ENCODE measurements at regions not wholly inside any gene's neighbourhood (a gene's known extent, or its start where the extent isn't known, plus 50 kb on each side); places are given as distances from the start of the nearest gene placed in this dataset.
A peak's percentile ranks its signal among the peaks of the same experiment; 100 is the strongest.

- DNase-seq (ENCODE audit: low spot score), result no peak
These were observed 193.0 kb upstream of the ADAMTS16 start for GRCh38 chr5:4947106-4947505.

DNA sequence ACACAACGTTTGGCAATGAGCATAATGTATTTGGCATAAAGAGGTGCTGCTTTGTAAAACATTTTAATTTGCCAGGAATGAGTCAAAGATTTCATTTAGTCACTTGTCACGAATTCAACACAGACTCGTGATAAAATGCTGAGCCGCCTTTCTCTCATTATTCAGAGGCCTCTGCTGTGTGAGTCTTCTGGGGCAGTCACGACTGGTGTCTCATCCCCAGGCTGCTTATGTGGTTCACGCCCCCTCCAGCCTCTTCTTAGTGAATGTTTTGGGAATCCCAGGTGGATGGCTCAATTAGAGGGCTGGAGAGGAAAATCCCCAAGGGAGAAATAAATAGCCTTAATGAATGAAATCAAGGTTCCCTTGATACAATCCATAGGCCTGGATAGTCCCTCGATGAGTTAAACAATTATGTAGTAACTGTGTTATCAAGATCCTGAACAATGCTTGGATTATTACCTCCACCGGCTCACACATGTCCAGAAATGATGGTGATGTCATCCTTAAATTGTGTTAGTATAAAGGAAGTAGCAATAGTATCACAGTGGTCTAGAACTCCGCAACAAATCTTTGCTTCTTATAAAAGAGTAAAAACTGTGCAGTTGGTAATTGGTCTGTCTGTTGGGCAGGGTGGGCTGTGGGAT, 192.1 kb upstream of the ADAMTS16 start:
- no peak for DNase-seq (ENCODE audit: low spot score)

DNA sequence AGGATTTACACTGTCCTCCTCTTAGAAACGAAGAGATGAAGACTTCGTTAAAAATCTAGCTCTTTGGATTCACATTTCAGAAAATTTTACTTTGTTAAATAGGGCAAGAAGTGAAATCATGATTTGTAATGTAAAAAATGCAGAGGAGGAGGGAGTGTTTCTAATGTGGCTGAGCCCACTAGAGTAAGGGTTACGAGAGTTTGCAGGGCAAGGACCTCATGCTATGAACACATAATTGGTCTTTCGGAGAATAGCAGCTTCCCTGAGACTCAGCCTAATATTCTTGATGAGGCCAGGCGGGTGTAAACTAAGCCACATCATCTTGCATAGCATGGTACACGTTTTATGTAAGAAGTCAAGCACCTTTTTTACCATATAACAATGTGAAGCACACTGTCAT, 191.0 kb upstream of the ADAMTS16 start:
- DNase-seq (ENCODE audit: low spot score), result no peak

DNA sequence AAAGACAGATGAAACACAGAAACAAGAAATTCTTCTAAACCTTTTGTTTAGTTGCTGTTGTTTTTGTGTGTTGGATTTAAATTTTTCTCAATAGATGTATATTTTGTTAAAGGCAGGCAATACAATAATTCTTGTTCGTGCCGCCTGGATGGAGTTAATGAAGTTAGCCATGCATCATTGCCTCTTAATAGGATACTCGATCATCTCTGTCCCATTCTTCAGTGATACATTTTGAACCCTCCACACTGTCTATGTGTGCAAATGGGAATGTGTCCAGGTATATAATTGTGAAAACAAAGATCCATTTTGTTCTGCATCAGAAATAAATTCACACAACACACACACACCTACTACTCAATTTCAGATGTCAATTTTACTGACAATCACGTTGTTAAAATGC, 186.6 kb upstream of the ADAMTS16 start:
- no peak for DNase-seq (ENCODE audit: low spot score)

DNA sequence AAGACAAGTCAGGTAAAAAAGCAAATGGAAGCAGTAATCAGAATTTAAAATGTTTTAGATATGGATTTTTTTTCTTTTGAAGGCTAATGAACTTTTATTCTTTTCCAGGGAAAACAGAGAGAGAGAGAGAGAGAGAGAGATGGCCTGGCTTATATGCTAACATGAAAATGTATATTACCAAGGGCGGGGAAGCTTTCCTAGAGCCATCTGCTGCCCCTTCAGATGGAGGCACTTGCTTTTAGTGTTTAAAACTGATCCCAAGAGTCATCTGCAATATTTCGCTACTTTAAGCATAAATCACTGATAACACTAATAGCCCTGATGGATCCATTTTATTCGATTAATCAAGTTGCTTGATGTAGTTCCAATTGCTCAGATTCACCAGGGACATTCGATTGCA, 186.1 kb upstream of the ADAMTS16 start:
- no peak for DNase-seq (ENCODE audit: low spot score)

DNA sequence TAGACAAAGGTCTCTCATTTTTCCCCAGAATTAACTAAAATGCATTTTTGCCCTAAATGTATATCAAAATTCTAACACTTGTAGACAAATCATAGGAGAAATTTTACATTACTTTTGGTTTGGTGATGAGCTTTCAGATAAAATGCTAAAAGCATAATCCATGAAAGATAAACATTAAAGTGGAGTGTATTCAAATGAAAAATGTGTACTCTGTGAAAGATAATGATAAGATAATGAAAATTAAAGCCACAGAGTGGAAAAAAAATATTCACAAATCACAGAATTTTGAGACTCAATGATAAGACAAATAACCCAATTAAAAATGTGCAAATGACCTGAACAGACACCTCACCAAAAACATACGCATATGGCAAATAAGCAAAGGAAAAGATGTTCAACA, 176.9 kb upstream of the ADAMTS16 start:
- no peak for DNase-seq (ENCODE audit: low spot score)

- no peak for DNase-seq (ENCODE audit: low spot score)
These were observed 170.8 kb upstream of the ADAMTS16 start for GRCh38 chr5:4969351-4969750.

DNA sequence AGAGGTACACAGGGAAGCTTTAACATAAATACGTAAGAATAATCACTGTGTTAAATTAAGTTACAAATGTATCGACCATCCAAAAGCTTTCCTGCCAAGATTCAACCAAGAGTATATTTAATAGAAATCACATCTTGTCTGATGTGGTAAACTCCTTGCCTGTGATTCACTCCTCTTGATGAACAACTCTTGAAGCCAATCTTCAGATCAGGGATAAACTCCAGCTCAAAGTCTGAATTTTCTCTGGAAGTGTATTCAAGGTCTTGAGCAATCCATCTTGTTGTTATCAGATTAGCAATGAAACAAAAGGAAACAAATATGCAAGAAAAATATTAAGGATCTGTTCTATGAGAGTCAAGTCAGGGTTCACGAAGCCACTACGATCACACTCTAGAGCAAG, 170.0 kb upstream of the ADAMTS16 start:
- DNase-seq (ENCODE audit: low spot score), result no peak

DNA sequence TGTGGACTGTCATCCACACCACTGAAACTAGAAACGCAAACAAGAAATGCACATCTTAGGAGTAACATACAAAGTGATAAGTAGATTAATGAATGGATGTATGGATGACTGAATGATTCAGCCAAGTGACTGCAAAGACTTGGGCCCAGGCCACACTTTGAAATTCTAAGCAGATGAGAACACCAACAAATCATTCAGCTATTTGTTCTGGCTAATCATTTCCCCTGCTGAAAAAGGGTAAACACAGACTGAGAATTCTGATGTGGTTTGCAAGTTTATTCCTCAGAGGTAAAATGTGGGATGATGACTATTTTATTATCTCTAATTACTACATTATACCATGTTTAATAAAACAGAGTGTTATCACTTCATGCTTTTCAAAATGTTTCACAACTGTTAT, 163.2 kb upstream of the ADAMTS16 start:
- no peak for DNase-seq (ENCODE audit: low spot score)

- DNase-seq (ENCODE audit: low spot score), result peak; percentile 32
These were observed 162.6 kb upstream of the ADAMTS16 start for GRCh38 chr5:4977416-4978110.

GRCh38 chr5:4980201-4980600, 159.9 kb upstream of the ADAMTS16 start:
- no peak for DNase-seq (ENCODE audit: low spot score)

DNA sequence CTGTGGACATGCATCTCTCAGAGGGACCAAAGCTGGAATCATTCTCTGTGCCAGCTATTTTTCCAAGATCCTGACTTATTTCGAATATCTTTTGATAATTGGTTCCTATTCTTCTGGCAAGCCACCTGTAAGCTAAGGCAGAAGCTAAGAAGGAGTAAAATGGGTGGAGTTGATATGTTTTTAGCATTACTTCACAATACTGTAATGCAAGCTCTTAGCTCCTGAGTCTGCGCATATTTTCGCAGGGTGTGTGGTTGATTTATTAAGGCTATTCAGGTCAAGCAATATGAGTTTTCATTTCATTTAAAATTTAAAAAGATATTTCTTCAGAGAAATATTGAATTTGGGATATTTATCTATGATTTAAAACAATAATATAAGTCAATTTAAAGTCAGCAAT, 158.5 kb upstream of the ADAMTS16 start:
- DNase-seq (ENCODE audit: low spot score), result no peak

GRCh38 chr5:4983701-4984100, 156.4 kb upstream of the ADAMTS16 start:
- DNase-seq (ENCODE audit: low spot score), result no peak

GRCh38 chr5:4984461-4984860, 155.7 kb upstream of the ADAMTS16 start:
- DNase-seq (ENCODE audit: low spot score), result peak; percentile 41

DNA sequence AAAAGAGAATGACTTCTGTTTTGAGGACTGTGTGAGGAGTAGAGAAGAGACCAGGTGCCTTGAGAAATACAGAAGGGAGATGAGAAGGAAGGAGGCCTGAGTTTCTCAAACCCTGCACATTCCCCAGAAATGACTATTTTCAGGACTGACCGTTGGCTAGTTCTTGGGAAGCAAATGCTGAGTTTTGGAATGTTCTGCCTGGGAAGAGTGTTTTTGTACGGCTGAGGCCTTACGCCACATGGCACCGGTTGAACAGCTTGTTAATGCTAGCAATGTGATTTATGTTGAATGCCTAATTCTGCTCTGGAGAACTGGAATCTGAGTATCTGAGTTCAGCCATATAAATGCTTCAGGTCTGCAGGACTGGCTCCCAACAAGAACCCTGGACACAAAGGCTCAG, 152.7 kb upstream of the ADAMTS16 start:
- no peak for DNase-seq (ENCODE audit: low spot score)

DNA sequence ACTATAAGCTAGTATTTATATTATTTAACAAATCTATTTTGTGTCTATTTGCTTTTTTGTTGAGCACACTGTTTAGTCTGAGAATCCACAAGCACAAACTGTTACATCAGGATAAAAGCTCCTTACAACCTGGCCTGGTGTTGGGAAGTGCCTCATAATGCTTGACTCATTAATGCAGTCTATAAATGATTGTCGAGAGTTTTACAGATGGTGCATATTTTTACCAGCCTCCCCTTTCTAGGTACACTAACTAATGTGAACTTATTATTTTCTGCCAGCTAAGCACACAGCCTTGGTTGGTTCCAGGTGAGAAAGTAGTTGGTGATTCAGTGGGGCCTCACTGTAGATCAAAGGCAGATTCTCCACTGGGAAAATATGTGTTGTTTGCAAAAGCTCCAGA, 151.0 kb upstream of the ADAMTS16 start:
- DNase-seq (ENCODE audit: low spot score), result no peak

GRCh38 chr5:4990017-4990416, 150.1 kb upstream of the ADAMTS16 start:
- no peak for DNase-seq (ENCODE audit: low spot score)

DNA sequence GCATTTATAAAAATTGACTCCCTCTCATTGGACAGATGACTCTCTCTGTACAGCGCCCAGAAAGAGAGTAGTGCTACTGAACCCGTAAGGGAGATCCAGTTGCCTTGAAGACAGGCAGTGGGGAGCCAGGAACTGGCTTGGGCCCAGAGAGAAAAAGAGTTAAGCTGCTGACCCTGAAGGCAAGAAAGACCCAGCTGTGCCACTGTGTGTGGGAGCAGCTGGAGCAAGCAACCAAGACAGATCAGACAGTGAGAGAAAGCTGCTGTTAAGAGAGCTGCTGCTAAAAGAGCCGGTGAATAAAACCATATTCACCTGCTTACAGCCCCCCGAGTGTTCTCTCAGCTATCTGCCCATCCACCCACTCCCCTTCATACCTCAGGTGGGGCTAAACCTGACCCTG, 149.7 kb upstream of the ADAMTS16 start:
- no peak for DNase-seq (ENCODE audit: low spot score)

- DNase-seq (ENCODE audit: low spot score), result no peak
These were observed 148.2 kb upstream of the ADAMTS16 start for GRCh38 chr5:4991925-4992324.

DNA sequence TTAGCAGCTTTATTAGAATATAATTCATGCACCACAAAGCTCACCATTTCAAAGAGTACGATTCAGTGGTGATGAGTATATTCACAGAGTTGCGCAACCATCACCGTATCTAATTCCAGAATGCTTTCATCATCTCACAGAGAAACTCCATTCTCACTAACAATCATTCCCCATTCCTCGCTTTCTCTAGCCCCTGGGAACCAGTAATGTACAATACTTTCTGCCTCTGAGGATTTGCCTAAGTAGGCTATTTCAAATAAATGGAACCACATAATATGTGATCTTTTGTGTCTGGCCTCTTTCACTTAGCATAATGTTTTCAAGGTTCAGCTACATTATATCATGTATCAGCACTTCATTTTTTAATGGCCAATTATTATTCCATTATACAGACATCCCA, 145.1 kb upstream of the ADAMTS16 start:
- DNase-seq (ENCODE audit: low spot score), result no peak

DNA sequence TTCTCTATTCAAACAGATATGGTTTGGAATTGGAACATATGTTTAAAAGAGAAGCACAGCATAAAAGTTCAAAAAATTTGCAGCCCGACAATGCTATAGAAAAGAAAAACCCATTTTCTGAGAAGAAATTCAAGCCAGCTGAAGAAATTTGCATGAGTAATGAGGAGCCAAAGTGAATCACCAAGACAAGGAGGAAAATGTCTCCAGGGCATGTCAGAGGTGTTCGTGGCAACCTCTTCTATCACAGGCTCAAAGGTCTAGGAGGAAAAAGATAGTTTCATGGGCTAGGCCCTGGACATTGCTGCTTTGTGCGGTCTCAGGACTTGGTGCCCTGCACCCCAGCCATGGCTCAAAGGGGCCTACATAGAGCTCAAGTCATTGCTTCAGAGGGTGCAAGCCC, 134.8 kb upstream of the ADAMTS16 start:
- DNase-seq (ENCODE audit: low spot score), result no peak

GRCh38 chr5:5006548-5006947, 133.6 kb upstream of the ADAMTS16 start:
- no peak for DNase-seq (ENCODE audit: low spot score)

- DNase-seq (ENCODE audit: low spot score), result no peak
These were observed 130.9 kb upstream of the ADAMTS16 start for GRCh38 chr5:5009240-5009639.

- no peak for DNase-seq (ENCODE audit: low spot score)
These were observed 129.0 kb upstream of the ADAMTS16 start for GRCh38 chr5:5011151-5011550.

Data from globus pallidus (tissue), 1 donor.